B cell (primary cell): ENCODE measurements at regions not wholly inside any gene's neighbourhood (a gene's known extent, or its start where the extent isn't known, plus 50 kb on each side); places are given as distances from the start of the nearest gene placed in this dataset.

Experiments
- ATAC-seq: fragments of 200-7000 bp; cut with Tn5 transposase; one replicate; pipeline ENCODE4 v1.10.0; 2021; ENCODE audit warnings: low read depth, mild to moderate bottlenecking, moderate number of reproducible peaks, moderate library complexity
- CTCF ChIA-PET: fragments of 350-600 bp; sonication (Branson Sonifier 250); formaldehyde crosslinking; loops from one replicate; lab custom pipeline; 2021; ENCODE audit warnings: antibody characterized with exemption, inconsistent platforms; lab: Charles Lee
- POLR2A ChIA-PET: fragments of 350-600 bp; sonication (Branson Sonifier 250); formaldehyde crosslinking; loops from one replicate; lab custom pipeline; 2021; ENCODE audit warnings: antibody characterized with exemption; lab: Charles Lee
- DNase-seq: peaks from one replicate; pipeline ENCODE4 v3.0.0; 2013
- H2AFZ ChIP-seq: 2 replicates; pipeline ENCODE4 v1.6.1; 2012; ENCODE audit warnings: mild to moderate bottlenecking, low read depth, low read length; ENCODE audit not compliant: insufficient read depth, poor library complexity, severe bottlenecking
- H3K27ac ChIP-seq, 2 donors: 1 replicate in 1 of 2; 2 replicates in 1 of 2; pipeline ENCODE4 v1.5.1; 2012 to 2013; ENCODE audit warnings: low read length in 2 of 2, mild to moderate bottlenecking in 2 of 2, moderate library complexity in 1 of 2
- H3K27me3 ChIP-seq, 4 experiments: fragments of 200-600 bp in 1 of 4; sonication (generic) in 1 of 4; replicated peaks in 1 of 4; 1 replicate in 2 of 4; 2 replicates in 2 of 4; pipeline versions ENCODE4 v1.6.1 to v1.7.0; 2013 to 2016; ENCODE audit warnings: low read length in 3 of 4, mild to moderate bottlenecking in 2 of 4, mixed read lengths in 1 of 4, moderate library complexity in 1 of 4; ENCODE audit not compliant: insufficient read depth in 4 of 4, control insufficient read depth in 3 of 4; ENCODE audit errors: control extremely low read depth in 1 of 4
- H3K36me3 ChIP-seq, 2 experiments: replicated peaks in 1 of 2; 1 replicate in 1 of 2; 2 replicates in 1 of 2; pipeline versions ENCODE4 v1.6.1 to v1.7.1; 2013; ENCODE audit warnings: low read length in 1 of 2; ENCODE audit not compliant: insufficient read depth in 2 of 2, control insufficient read depth in 1 of 2; ENCODE audit errors: control extremely low read depth in 1 of 2, extremely low read depth in 1 of 2
- H3K4me1 ChIP-seq, 2 donors: fragments of 200-600 bp in 1 of 2; sonication (generic) in 1 of 2; 1 replicate in 1 of 2; 2 replicates in 1 of 2; pipeline versions ENCODE4 v1.5.1 to v1.6.1; 2013 to 2017; ENCODE audit warnings: low read length in 2 of 2; ENCODE audit not compliant: control insufficient read depth in 2 of 2, insufficient read depth in 2 of 2
- H3K4me2 ChIP-seq: replicated peaks from 2 replicates; pipeline ENCODE3; 2012; ENCODE audit warnings: mild to moderate bottlenecking, low read depth, low read length; ENCODE audit not compliant: poor library complexity, severe bottlenecking
- H3K4me3 ChIP-seq, 5 experiments: fragments of 200-600 bp in 1 of 5; sonication (generic) in 1 of 5; 1 replicate in 3 of 5; 2 replicates in 2 of 5; pipeline versions ENCODE4 v1.5.1 to v1.7.0; 2011 to 2016; ENCODE audit warnings: low read length in 4 of 5, mild to moderate bottlenecking in 4 of 5, low read depth in 2 of 5, control low read depth in 1 of 5, moderate library complexity in 1 of 5; ENCODE audit not compliant: insufficient read depth in 1 of 5; ENCODE audit errors: control extremely low read depth in 1 of 5, extremely low read depth in 1 of 5
- H3K79me2 ChIP-seq: fragments of 200-600 bp; sonication (generic); one replicate; pipeline ENCODE4 v1.6.0; 2016; ENCODE audit warnings: low read length; ENCODE audit not compliant: control insufficient read depth, insufficient read depth
- H3K9ac ChIP-seq: fragments of 200-600 bp; sonication (generic); 2 replicates; pipeline ENCODE4 v1.6.1; 2017; ENCODE audit warnings: mild to moderate bottlenecking, low read length, moderate library complexity
- H3K9me3 ChIP-seq, 3 donors: one replicate each; pipeline versions ENCODE4 v1.6.1 to v1.7.1; 2013; ENCODE audit warnings: low read length in 2 of 3; ENCODE audit not compliant: control insufficient read depth in 2 of 3, insufficient read depth in 1 of 3; ENCODE audit errors: control extremely low read depth in 1 of 3
- H4K20me1 ChIP-seq: 2 replicates; pipeline ENCODE4 v1.6.0; 2012; ENCODE audit warnings: mild to moderate bottlenecking, low read length; ENCODE audit not compliant: insufficient read depth, control insufficient read depth, poor library complexity, severe bottlenecking
- H3K27ac Mint-ChIP-seq: one replicate; pipeline ENCODE4 v1.8.0; 2021; ENCODE audit warnings: mixed read lengths
- H3K27me3 Mint-ChIP-seq: one replicate; pipeline ENCODE4 v1.8.0; 2021; ENCODE audit warnings: mixed read lengths
- H3K4me1 Mint-ChIP-seq: one replicate; pipeline ENCODE4 v1.8.0; 2021; ENCODE audit warnings: mixed read lengths
- H3K4me3 Mint-ChIP-seq: one replicate; pipeline ENCODE4 v1.8.0; 2021; ENCODE audit warnings: mixed read lengths
- H3K9me3 Mint-ChIP-seq: one replicate; pipeline ENCODE4 v1.8.0; 2022; ENCODE audit warnings: mixed read lengths; ENCODE audit not compliant: insufficient read depth
- EZH2 ChIP-seq: IDR thresholded peaks from 2 replicates; pipeline ENCODE4 v1.6.1; 2012; ENCODE audit warnings: borderline replicate concordance, low read depth, mild to moderate bottlenecking, moderate library complexity, low read length; ENCODE audit not compliant: insufficient read depth, poor library complexity, severe bottlenecking
- WGBS: methylation state at CpG from one replicate; pipeline ENCODE4 v1.1.5; 2013; ENCODE audit warnings: missing lambda C conversion rate; ENCODE audit not compliant: insufficient coverage; 5-methylcytosine and 5-hydroxymethylcytosine counted together
- intact Hi-C: fragments of 100-400 bp; cut with micrococcal nuclease; formaldehyde crosslinking; loops from one replicate; pipeline ENCODE4 v1.10.0; 2022
- TF ChIP-seq, protein P1 (sequence below): fragments of 200-600 bp; IDR thresholded peaks from one replicate; pipeline ENCODE4 v1.8.0; 2022; ENCODE audit warnings: antibody characterized with exemption, mild to moderate bottlenecking

DNA sequence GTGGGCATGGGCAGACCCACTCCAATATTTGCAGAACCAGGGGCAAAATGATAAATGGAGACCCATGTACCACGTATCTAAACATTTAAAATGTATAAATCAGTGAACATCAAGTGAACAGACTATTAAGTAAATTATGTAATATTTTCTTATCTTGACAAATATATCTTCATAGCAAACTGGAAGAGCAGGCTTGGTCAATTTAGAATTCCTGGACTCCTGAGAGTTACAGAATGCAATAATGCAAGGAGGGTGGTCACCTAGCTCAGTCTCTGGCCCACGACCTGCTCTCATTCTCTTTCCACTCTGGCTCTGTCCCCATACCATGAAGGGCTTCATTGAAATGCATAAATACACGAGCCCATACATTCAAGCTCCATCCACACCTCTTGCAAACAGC, 398.0 kb downstream of the ENC1 start:
- no peak overlapping the region for H3K27ac ChIP-seq
- ChIA-PET POLR2A (no interaction called here), CTCF (no interaction called here)
- H3K9ac ChIP-seq = no peak overlapping the region
- no peak for ATAC-seq
- Mint-ChIP-seq H3K9me3 (no peaks in the 10 kb centered on the region), H3K27me3 (peaks cover 14% of the 10 kb centered on the region), H3K4me1 (no peaks in the 10 kb centered on the region), H3K4me3 (no peak overlapping the region), H3K27ac (no peak overlapping the region)
- H3K4me3 ChIP-seq = no peak overlapping the region
- no peak for TF ChIP-seq EZH2
- TF ChIP-seq, protein P1, sequence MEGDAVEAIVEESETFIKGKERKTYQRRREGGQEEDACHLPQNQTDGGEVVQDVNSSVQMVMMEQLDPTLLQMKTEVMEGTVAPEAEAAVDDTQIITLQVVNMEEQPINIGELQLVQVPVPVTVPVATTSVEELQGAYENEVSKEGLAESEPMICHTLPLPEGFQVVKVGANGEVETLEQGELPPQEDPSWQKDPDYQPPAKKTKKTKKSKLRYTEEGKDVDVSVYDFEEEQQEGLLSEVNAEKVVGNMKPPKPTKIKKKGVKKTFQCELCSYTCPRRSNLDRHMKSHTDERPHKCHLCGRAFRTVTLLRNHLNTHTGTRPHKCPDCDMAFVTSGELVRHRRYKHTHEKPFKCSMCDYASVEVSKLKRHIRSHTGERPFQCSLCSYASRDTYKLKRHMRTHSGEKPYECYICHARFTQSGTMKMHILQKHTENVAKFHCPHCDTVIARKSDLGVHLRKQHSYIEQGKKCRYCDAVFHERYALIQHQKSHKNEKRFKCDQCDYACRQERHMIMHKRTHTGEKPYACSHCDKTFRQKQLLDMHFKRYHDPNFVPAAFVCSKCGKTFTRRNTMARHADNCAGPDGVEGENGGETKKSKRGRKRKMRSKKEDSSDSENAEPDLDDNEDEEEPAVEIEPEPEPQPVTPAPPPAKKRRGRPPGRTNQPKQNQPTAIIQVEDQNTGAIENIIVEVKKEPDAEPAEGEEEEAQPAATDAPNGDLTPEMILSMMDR = no peak
- H3K79me2 ChIP-seq = no peaks in the 10 kb centered on the region
- no peaks in the 10 kb centered on the region for H3K36me3 ChIP-seq
- peaks cover 0 to 7% (median 0%) of the 10 kb centered on the region in 4 experiments for H3K27me3 ChIP-seq
- H3K9me3 ChIP-seq = no peaks in the 10 kb centered on the region
- no peak overlapping the region for H3K4me2 ChIP-seq
- no peak overlapping the region for H2AFZ ChIP-seq
- intact Hi-C loops = no loop called here
- WGBS = no CpG with 5 or more reads among the region's 3 CpGs
- H4K20me1 ChIP-seq = no peaks in the 10 kb centered on the region
- no peaks in the 10 kb centered on the region for H3K4me1 ChIP-seq
- DNase-seq = no peak

DNA sequence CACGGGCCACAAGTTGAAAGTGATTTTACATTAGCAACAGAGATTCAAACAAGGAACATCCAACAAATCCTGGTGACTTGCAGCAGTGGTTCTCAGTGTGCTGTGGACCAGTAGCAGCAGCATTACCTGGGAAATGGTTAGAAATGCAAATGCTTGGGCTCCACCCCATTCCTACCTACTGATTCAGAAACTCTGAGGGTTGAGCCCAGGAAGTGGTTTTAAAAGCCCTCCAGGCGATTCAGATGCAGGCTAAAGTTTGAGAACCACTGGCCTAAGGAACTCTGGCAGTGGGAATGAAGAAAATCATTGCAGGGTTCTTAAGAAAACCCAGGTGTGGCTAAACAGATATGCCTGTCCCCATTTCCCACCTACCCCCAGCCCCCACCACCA, 398.8 kb downstream of the ENC1 start:
- H3K9me3 Mint-ChIP-seq = no peaks in the 10 kb centered on the region
- no peak overlapping the region for H3K27ac Mint-ChIP-seq
- Histone ChIP-seq H3K9ac (no peak overlapping the region), H3K4me1 (no peaks in the 10 kb centered on the region), H3K27me3 (peaks cover 0 to 6% (median 0%) of the 10 kb centered on the region in 4 experiments), H3K27ac (no peak overlapping the region), H3K4me3 (no peak overlapping the region), H3K4me2 (no peak overlapping the region), H3K79me2 (no peaks in the 10 kb centered on the region), H3K36me3 (no peaks in the 10 kb centered on the region), H2AFZ (no peak overlapping the region), H3K9me3 (no peaks in the 10 kb centered on the region), H4K20me1 (no peaks in the 10 kb centered on the region)
- no peaks in the 10 kb centered on the region for H3K4me1 Mint-ChIP-seq
- ChIA-PET CTCF (no interaction called here), POLR2A (no interaction called here)
- H3K27me3 Mint-ChIP-seq = peaks cover 14% of the 10 kb centered on the region
- TF ChIP-seq, protein P1 = no peak
- no peak for TF ChIP-seq EZH2
- H3K4me3 Mint-ChIP-seq = no peak overlapping the region
- DNase-seq (no peak), ATAC-seq (no peak)
- WGBS = 56% methylated on average over 1 of the region's 2 CpGs
- intact Hi-C loops = no loop called here
